C4-2B (cell line): ENCODE measurements at regions not wholly inside any gene's neighbourhood (a gene's known extent, or its start where the extent isn't known, plus 50 kb on each side); places are given as distances from the start of the nearest gene placed in this dataset.
"Not testable (repeated sequence)": the region's sequence is repeated elsewhere in the genome, so short reads cannot be mapped to it uniquely, and the experiment has no call there.

Experiments
- ZFX ChIP-seq: fragments of 450-650 bp; IDR thresholded peaks from 2 replicates; pipeline ENCODE4 v1.6.1; 2017
- TF ChIP-seq, protein P1 (sequence below): fragments of 450-650 bp; conservative IDR thresholded peaks from 2 replicates; pipeline ENCODE4 v1.5.1; 2017; ENCODE audit warnings: mild to moderate bottlenecking

DNA sequence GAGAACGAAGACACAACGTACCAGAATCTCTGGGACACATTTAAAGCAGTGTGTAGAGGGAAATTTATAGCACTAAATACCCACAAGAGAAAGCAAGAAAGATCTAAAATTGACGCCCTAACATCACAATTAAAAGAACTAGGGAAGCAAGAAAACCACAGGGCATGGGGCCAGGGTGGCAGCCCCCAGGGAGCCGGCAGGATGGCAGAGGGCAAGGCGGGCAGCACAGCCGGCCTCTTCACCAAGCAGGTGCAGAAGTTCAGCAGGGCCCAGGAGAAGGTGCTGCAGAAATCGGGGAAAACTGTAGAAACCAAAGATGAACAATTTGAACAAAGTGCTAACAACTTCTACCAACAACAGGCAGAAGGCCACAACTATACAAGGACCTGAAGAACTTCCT lies 99.1 kb downstream of the HNRNPD start:
- TF ChIP-seq, protein P1, sequence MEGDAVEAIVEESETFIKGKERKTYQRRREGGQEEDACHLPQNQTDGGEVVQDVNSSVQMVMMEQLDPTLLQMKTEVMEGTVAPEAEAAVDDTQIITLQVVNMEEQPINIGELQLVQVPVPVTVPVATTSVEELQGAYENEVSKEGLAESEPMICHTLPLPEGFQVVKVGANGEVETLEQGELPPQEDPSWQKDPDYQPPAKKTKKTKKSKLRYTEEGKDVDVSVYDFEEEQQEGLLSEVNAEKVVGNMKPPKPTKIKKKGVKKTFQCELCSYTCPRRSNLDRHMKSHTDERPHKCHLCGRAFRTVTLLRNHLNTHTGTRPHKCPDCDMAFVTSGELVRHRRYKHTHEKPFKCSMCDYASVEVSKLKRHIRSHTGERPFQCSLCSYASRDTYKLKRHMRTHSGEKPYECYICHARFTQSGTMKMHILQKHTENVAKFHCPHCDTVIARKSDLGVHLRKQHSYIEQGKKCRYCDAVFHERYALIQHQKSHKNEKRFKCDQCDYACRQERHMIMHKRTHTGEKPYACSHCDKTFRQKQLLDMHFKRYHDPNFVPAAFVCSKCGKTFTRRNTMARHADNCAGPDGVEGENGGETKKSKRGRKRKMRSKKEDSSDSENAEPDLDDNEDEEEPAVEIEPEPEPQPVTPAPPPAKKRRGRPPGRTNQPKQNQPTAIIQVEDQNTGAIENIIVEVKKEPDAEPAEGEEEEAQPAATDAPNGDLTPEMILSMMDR = not testable (repeated sequence)
- TF ChIP-seq ZFX = not testable (repeated sequence)
